Lung microvascular endothelial cell (primary cell): ENCODE measurements at regions not wholly inside any gene's neighbourhood (a gene's known extent, or its start where the extent isn't known, plus 50 kb on each side); places are given as distances from the start of the nearest gene placed in this dataset.
"Not testable (repeated sequence)": the region's sequence is repeated elsewhere in the genome, so short reads cannot be mapped to it uniquely, and the experiment has no call there.

Source experiments
- DNase-seq, 2 donors: peaks; one replicate each; pipeline versions ENCODE4 v3.0.0 to v3.0.0-alpha.2; 2010; ENCODE audit warnings: low read depth in 2 of 2

DNA sequence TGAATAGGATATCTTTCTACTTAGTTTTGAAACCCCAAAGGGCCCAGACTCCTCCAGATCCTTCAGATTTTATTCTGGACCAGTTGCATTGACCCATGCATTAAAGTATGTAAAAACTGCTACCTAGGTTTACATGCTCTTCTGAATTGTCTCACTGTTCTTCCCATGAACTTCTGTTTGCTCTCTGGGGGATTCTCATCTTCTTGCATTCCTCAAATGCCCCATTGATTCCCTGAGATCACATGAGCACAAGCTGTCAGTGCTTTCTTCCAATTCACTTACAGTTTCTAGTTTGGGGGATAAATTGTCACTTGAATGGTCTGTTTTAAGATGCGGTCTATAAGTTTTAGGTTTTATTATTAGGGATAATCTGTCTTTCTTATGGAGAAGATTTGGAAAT, 188.9 kb upstream of the KIF2B start:
- no peak for DNase-seq

- DNase-seq: no peak
Measured at GRCh38 chr17:53631486-53631885, 191.2 kb upstream of the KIF2B start.

DNA sequence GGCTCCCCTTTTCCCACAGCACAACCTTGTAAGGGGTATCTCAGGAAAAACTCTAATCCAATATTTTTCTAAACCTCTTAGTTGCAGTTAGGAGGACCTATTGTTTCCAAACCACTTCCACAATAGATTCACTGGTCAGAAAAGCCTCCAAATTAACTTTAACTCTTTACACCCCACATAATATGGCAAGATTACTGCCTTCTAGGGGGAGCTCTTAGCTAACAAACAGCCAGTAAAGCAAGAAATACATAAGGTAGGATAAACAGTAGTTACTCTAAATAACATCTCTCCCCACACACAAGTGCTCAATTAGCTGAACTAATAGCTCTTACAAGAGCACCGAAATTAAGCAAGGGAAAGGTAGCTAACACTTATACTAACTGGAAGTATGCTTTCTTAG, 192.1 kb upstream of the KIF2B start:
- no peak for DNase-seq

- DNase-seq: no peak
Measured at GRCh38 chr17:53630115-53630514, 192.6 kb upstream of the KIF2B start.

- DNase-seq: no peak
Measured at GRCh38 chr17:53629188-53629587, 193.5 kb upstream of the KIF2B start.

- DNase-seq: no peak
Measured at GRCh38 chr17:53628011-53628410, 194.7 kb upstream of the KIF2B start.

DNA sequence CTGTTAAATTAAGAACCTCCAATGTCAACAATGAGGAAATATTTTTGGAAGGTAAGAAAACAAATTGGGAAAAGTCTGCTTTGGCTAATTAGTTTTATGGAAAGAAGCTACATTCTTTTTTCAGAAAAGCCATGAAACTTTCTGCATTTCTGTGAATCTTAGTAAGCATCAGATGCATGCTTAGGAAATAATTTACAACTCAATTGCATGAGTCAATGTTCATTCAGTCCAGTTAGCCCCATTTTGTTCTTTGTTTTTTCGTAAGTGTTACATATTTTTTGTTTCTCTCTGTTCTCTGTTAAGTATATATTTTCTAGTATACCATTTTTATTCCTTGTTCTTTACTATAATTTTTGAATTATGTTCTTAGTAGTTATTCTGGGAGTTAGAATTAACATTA, 195.2 kb upstream of the KIF2B start:
- DNase-seq: peak; percentile 2 to 5

GRCh38 chr17:53626286-53626685, 196.4 kb upstream of the KIF2B start:
- peak; percentile 1 to 3 for DNase-seq

DNA sequence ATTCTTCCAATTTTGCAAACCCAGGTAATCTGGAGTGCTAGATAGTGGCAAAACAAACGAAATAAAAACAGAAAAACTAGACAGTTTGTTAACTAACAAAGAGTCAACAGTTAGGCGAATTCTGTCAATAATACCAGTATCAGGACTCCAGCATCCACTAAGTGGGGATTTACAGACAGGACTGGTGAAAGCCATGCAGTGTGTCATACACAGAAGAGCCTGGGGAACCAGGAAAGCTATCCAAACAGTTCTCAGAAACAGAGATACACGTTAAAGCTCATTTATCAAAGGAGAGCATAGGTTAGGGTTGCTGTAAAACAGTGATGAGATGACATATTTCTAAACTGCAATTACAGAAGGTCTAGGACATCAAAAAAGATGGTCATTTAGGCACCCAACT, 203.7 kb upstream of the KIF2B start:
- DNase-seq: no peak

DNA sequence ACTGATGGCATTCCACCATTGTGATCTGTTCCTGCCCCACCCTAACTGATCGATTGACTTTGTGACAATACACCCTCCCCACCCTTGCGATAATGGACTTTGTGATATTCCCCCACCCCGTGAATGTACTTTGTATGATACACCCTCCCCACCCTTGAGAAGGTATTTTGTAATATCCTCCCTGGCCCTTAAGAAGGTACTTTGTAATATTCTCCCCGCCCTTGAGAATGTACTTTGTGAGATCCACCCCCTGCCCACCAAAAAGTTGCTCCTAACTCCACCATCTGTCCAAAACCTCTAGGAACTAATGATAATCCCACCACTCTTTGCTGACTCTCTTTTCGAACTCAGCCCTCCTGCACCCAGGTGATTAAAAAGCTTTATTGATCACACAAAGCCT, 214.5 kb upstream of the KIF2B start:
- not testable (repeated sequence) for DNase-seq

DNA sequence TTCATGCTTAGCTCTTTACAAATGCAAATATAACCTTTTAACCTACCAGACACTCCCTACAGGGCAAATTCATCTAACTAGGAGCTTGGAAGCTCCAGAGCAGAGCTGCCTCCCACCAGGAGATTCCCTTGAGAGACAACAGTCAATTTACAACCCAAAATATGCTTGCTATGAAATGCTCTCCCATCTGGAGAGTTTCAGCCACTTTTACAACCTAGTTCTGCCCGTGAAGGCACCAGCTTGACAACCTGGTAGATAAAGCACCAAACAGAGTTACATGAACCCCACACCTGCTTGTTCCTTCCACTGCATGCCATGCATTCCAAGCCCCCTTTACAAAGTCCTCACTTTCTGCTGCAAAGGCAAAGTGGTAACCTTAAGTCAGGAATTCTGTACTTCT, 215.3 kb upstream of the KIF2B start:
- DNase-seq: no peak

- DNase-seq: no peak
Measured at GRCh38 chr17:53588317-53588716, 234.4 kb upstream of the KIF2B start.

DNA sequence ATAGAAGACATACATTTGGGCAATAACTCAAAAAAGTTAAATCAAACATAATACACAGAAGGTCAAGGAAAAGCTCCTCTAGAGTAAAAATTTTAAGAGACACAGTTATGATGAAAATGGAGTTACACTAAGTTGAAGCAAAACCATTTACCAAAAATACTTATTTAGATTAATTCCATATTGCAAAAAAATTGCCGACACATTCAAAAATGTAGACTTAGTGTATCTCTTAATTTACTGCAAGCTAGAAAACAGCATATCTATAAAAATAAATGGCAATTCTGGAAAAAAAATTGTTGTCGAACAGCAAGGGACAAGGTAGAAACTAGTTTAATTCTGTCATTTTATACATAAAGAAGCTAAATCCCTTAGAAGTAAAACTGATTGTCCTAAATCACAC, 248.7 kb upstream of the KIF2B start:
- no peak for DNase-seq

DNA sequence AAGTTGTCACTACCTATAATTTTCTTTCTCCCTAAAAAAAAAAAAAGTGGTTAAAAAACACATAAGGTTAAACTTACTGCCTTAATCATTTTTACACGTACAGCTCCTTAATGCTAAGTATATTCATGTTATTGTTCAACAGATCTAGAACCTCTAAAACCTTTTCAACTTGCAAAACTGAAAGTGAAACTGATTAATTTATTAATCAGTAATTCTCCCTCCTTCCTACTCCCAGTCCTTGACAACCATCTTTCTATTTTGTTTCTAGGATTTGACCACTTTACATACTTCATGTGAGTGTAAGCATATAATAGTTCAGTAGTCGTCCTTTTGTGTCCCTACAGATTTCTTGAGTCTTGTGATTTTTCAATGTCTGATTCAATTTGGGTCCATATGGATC, 251.4 kb upstream of the KIF2B start:
- DNase-seq: peak in 1 of 2 donors; percentile 16

- peak in 1 of 2 donors; percentile 58 for DNase-seq
Measured at GRCh38 chr17:53570731-53571130, 252.0 kb upstream of the KIF2B start.

DNA sequence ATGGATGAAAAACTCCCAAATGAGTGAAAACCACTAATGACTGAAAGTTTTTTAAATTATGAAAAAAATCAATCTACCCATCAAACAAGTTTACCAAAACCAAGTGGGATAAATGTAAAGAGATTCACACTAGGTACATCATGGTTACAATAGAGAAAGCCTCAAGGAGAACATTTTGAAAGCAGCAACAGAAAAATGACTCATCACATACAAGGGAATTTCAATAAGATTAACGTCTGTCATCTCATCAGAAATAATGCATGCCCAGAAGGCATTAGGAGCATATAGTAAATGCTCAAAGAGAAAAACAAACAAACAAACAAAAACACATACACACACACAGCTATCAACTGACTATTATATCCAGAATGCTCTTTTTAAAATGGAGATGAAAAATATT, 261.8 kb upstream of the KIF2B start:
- no peak for DNase-seq

- no peak for DNase-seq
Measured at GRCh38 chr17:53548252-53548651, 274.5 kb upstream of the KIF2B start.

GRCh38 chr17:53543472-53543871, 279.3 kb upstream of the KIF2B start:
- DNase-seq: no peak

DNA sequence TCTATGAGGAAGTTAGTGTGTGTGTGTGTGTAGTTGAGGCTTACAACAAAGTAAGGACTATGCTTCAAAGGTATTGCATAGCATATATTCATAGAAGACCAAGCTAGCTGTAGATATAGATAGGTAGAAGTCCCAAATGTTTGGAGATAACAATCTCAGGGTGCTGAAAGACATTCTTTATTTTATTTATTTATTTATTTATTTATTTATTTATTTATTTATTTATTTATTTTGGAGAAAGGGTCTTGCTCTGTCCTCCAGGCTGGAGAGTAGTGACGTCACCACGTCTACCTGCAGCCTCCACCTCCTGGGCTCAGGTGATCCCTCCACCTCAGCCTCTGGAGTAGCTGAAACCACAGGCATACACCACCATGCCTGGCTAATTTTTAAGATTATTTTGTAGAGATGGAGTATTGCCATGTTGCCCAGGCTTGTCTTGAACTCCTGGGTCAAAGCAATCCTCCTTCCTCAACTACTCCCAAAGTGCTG, 284.6 kb upstream of the KIF2B start:
- DNase-seq: no peak

DNA sequence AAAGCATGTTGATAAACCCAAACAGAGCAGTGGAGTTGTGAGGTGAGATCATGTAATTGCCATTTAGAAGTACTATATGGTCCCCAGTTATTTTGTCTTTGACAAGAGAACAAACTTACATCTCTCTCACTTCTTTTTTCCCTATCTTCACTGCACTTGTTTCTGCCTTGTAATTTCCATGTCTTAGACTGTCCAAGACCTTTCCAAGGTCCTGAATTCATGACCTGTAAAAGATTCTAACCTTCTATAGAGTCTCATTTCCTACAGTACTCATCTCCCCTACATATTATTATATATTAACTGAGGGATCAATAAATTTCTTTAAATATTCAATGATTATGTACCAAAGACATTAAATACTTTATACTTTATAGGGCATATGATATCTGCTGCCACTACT, 295.3 kb upstream of the KIF2B start:
- no peak for DNase-seq

- DNase-seq: no peak
Measured at GRCh38 chr17:53525590-53525989, 297.1 kb upstream of the KIF2B start.

DNA sequence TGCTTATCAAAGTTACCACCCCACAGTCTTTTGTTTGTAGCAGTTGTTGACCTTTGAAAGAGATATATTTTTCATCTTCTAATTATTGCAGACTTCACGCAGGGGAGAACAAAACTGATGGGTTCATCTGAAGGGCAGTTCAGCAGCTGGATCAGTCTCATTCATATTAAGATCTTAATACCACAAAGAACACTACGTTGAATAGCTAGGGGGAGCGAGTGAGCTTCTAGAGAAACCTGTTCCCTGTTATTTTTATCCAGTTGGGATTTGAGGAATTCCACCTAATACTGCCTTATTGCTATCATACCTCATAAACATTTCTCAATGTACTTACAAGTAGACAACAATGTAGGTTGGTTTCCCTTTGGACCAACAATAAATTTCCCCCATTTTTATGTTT, 306.1 kb upstream of the KIF2B start:
- DNase-seq: peak in 1 of 2 donors; percentile 27

DNA sequence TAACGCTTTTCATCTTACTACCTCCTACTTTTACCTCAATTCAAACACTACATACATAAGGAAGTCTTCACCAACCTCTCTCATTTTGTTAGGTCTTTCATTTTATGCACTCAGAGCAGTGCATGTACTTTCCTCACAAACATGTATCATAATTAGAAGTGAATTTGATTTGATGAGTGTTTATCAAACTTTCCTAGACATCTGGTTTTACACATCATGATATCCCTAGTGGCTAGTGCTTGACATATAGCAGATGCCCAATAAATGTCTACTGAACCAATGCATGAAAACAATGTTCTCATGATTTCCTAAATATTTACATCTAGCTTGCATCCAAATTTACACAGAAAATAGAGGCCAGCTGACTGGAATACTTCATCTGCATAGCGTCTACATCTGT, 323.4 kb upstream of the KIF2B start:
- no peak for DNase-seq

- DNase-seq: no peak
Measured at GRCh38 chr17:53496356-53496755, 326.4 kb upstream of the KIF2B start.

DNA sequence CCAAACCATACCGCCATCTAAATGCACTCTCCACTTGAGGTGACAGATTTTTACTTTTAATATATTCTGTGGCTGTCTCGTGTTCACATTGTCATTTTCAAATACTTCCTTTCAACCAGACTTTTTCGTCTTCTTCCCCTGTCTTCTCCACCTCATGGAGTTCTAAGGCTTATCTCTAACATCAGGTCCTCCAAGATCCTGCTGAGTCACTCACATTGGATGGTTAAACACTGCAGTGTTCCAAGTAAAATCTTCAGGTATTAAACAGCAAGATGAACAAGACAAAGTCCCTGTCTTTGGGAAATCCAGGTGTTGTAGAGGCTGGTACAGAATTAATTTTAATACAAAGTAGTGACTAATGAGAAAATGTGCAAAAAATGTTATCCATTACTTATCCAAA, 330.2 kb upstream of the KIF2B start:
- no peak for DNase-seq
